Thyroid gland (tissue), 4 donors: ENCODE measurements at regions not wholly inside any gene's neighbourhood (a gene's known extent, or its start where the extent isn't known, plus 50 kb on each side); places are given as distances from the start of the nearest gene placed in this dataset.
"Not testable (repeated sequence)": the region's sequence is repeated elsewhere in the genome, so short reads cannot be mapped to it uniquely, and the experiment has no call there.

Experiments used
- POLR2A ChIP-seq, 2 donors: fragments of 450-650 bp; IDR thresholded peaks; one replicate each; pipeline ENCODE4 v1.6.1; 2017; ENCODE audit warnings: antibody characterized with exemption in 2 of 2, mild to moderate bottlenecking in 2 of 2, moderate library complexity in 1 of 2
- TF ChIP-seq, protein P1 (sequence below), 6 experiments: fragments of 200-600 bp in 3 of 6; fragments of 450-650 bp in 3 of 6; sonication (generic) in 3 of 6; IDR thresholded peaks; one replicate each; pipeline ENCODE4 v1.5.1; 2016 to 2019; ENCODE audit warnings: antibody characterized with exemption in 6 of 6, mild to moderate bottlenecking in 2 of 6, inconsistent platforms in 1 of 6, moderate library complexity in 1 of 6

DNA sequence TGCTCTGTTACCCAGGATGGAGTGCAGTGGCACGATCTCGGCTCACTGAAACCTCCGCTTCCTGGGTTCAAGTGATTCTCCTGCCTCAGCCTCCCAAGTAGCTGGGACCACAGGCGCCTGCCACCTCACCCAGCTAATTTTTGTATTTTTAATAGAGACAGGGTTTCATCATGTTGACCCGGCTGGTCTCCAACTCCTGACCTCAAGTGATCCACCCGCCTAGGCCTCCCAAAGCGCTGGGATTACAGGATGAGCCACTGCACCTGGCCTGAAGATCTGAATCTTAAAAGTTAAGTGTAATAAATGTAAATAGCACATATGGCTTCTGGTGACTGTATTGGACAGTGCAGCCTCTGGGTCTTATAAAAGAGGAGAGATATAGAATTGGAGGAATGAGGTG is 74.2 kb upstream of the NOX3 start:
- TF ChIP-seq, protein P1, sequence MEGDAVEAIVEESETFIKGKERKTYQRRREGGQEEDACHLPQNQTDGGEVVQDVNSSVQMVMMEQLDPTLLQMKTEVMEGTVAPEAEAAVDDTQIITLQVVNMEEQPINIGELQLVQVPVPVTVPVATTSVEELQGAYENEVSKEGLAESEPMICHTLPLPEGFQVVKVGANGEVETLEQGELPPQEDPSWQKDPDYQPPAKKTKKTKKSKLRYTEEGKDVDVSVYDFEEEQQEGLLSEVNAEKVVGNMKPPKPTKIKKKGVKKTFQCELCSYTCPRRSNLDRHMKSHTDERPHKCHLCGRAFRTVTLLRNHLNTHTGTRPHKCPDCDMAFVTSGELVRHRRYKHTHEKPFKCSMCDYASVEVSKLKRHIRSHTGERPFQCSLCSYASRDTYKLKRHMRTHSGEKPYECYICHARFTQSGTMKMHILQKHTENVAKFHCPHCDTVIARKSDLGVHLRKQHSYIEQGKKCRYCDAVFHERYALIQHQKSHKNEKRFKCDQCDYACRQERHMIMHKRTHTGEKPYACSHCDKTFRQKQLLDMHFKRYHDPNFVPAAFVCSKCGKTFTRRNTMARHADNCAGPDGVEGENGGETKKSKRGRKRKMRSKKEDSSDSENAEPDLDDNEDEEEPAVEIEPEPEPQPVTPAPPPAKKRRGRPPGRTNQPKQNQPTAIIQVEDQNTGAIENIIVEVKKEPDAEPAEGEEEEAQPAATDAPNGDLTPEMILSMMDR (IDR thresholded peaks at IDR 0.05): not testable (repeated sequence)
- not testable (repeated sequence) for TF ChIP-seq POLR2A (IDR thresholded peaks at IDR 0.05)
